ENCODE measurements at regions not wholly inside any gene's neighbourhood (a gene's known extent, or its start where the extent isn't known, plus 50 kb on each side); places are given as distances from the start of the nearest gene placed in this dataset.

DNA sequence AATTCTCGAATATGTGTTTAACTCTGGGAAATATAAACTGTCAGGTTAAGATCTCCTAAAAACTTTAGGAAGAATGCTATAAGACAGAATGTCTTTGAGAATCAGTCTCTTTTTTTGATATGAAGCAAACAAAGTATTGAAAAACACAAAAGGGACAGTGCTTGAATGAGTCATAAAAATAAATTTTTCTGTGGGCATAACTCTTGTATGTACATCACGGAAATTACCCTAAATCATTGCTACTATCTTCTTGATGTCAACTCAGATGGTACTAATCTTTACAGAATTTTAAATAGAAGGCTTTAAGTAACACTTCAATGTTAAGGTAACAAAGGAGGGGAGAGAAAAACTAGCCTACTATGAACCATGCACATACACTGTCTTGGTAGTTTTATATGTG lies 244.0 kb upstream of the AMIGO2 start:
- TF ChIP-seq EZH2 (IDR thresholded peaks at IDR 0.05; ENCODE audit: insufficient read depth, poor library complexity, severe bottlenecking), result no peak
- TF ChIP-seq EZH2phosphoT487 (IDR thresholded peaks at IDR 0.05; ENCODE audit: insufficient read depth, low read depth), result no peak
